ENCODE measurements at regions not wholly inside any gene's neighbourhood (a gene's known extent, or its start where the extent isn't known, plus 50 kb on each side); places are given as distances from the start of the nearest gene placed in this dataset.

DNA sequence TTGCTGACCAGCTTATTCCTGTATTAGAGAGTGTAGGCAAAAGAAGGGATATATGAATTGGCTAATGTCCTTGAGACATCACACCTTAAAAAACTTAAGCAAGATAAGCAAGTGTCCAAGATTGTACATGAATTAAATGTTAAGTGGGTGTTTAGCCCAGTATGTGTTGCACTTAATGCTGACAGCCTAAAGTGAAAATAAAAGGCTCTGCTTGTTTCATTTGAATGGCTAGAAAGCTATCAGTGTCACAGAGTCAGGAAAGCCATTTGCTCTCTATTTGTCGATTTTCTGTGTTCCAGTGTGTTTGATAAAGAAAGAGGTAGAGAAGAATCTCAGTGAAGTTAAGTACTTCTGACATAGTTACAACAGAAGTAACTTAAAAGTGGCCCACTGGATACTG lies 744.9 kb downstream of the ANKRD7 start:
- H3K4me1 ChIP-seq (ENCODE audit: low read depth) = peaks cover 4% of the 10 kb centered on the region
- no peaks in the 10 kb centered on the region for H3K9me3 ChIP-seq (ENCODE audit: low read depth)
- TF ChIP-seq, protein P1, sequence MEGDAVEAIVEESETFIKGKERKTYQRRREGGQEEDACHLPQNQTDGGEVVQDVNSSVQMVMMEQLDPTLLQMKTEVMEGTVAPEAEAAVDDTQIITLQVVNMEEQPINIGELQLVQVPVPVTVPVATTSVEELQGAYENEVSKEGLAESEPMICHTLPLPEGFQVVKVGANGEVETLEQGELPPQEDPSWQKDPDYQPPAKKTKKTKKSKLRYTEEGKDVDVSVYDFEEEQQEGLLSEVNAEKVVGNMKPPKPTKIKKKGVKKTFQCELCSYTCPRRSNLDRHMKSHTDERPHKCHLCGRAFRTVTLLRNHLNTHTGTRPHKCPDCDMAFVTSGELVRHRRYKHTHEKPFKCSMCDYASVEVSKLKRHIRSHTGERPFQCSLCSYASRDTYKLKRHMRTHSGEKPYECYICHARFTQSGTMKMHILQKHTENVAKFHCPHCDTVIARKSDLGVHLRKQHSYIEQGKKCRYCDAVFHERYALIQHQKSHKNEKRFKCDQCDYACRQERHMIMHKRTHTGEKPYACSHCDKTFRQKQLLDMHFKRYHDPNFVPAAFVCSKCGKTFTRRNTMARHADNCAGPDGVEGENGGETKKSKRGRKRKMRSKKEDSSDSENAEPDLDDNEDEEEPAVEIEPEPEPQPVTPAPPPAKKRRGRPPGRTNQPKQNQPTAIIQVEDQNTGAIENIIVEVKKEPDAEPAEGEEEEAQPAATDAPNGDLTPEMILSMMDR (IDR thresholded peaks at IDR 0.05; ENCODE audit: low read depth, low read length) = no peak
- H3K36me3 ChIP-seq = no peaks in the 10 kb centered on the region
- no peak overlapping the region for H3K4me3 ChIP-seq
- no peaks in the 10 kb centered on the region for H3K27me3 ChIP-seq
- H3K27ac ChIP-seq = no peak overlapping the region
- DNase-seq (ENCODE audit: low read depth in 1 of 2, low spot score in 1 of 2) = no peak

DNA sequence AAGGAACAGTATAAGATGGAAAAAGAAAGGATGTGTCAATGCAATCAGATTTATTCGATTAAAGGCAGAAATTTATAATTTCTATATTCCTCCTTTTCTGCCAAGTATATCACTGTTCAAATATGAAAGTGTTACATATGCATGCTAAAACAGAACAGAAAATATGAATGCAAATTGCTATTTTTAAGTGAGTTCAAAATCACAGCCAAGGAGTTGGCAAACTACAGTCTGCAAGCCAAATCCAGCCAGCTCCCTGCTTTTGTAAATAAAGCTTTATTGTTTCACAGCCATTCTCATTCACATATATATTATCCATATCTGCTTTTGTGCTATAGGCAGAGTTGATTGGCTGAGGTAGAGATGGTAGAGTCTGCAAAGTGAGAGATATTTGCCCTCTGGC lies 747.2 kb downstream of the ANKRD7 start:
- H3K4me3 ChIP-seq = no peak overlapping the region
- DNase-seq (ENCODE audit: low read depth in 1 of 2, low spot score in 1 of 2) = no peak
- H3K36me3 ChIP-seq = no peaks in the 10 kb centered on the region
- no peaks in the 10 kb centered on the region for H3K27me3 ChIP-seq
- H3K9me3 ChIP-seq (ENCODE audit: low read depth) = no peaks in the 10 kb centered on the region
- no peak overlapping the region for H3K27ac ChIP-seq
- H3K4me1 ChIP-seq (ENCODE audit: low read depth) = peaks cover 4% of the 10 kb centered on the region
- TF ChIP-seq, protein P1 (IDR thresholded peaks at IDR 0.05; ENCODE audit: low read depth, low read length) = no peak

DNA sequence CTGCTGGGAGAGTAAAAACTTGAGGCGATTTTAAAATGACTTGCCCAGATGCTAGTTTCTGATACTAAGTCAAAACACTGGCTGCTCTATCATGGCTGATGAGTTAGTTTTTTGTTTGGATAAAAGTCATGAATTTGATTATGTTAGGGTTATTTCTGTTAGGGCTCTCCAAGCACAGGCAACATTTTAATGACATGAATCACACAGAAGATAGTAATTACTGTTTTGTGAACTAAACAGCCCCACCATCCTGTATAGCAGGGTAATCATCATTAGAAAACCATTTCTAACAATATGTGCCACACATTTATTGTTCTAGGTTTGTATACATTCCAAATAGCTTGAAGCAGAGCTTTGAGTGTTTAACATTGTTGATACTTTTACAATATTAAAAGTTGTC lies 750.3 kb downstream of the ANKRD7 start:
- Histone ChIP-seq H3K9me3 (ENCODE audit: low read depth) (no peaks in the 10 kb centered on the region), H3K27me3 (no peaks in the 10 kb centered on the region), H3K4me1 (ENCODE audit: low read depth) (no peaks in the 10 kb centered on the region), H3K4me3 (no peak overlapping the region), H3K27ac (no peak overlapping the region), H3K36me3 (no peaks in the 10 kb centered on the region)
- TF ChIP-seq, protein P1 (IDR thresholded peaks at IDR 0.05; ENCODE audit: low read depth, low read length) = no peak
- no peak for DNase-seq (ENCODE audit: low read depth in 1 of 2, low spot score in 1 of 2)

- no peaks in the 10 kb centered on the region for H3K27me3 ChIP-seq
- no peak overlapping the region for H3K27ac ChIP-seq
- TF ChIP-seq, protein P1 (IDR thresholded peaks at IDR 0.05; ENCODE audit: low read depth, low read length) = no peak
- no peak overlapping the region for H3K4me3 ChIP-seq
- DNase-seq (ENCODE audit: low read depth in 1 of 2, low spot score in 1 of 2) = no peak
- no peaks in the 10 kb centered on the region for H3K4me1 ChIP-seq (ENCODE audit: low read depth)
- no peaks in the 10 kb centered on the region for H3K36me3 ChIP-seq
- no peaks in the 10 kb centered on the region for H3K9me3 ChIP-seq (ENCODE audit: low read depth)
These were observed 770.8 kb downstream of the ANKRD7 start for GRCh38 chr7:118995350-118995749.

DNA sequence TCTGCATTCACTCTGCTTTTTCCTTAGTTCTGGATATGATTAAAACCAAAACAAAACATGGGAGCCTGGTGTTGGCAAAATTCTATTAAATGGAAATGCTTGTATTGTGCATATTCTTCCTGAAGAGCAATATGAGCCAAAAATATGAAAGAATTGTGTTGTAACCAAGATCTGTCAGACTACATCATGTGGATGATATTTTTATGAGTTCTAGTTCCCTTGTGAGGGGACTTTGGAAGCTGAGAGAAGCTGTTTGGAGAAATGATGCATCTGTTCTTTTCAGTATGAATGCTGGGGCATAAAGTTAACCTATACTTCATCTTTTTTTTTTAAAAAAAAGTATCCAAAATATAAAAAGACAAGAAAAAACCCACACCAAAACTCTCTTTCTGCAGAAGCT lies 782.7 kb downstream of the ANKRD7 start:
- Histone ChIP-seq H3K4me3 (no peak overlapping the region), H3K36me3 (no peaks in the 10 kb centered on the region), H3K4me1 (ENCODE audit: low read depth) (no peaks in the 10 kb centered on the region), H3K27me3 (no peaks in the 10 kb centered on the region), H3K27ac (no peak overlapping the region), H3K9me3 (ENCODE audit: low read depth) (no peaks in the 10 kb centered on the region)
- no peak for DNase-seq (ENCODE audit: low read depth in 1 of 2, low spot score in 1 of 2)
- TF ChIP-seq, protein P1 (IDR thresholded peaks at IDR 0.05; ENCODE audit: low read depth, low read length) = no peak

DNA sequence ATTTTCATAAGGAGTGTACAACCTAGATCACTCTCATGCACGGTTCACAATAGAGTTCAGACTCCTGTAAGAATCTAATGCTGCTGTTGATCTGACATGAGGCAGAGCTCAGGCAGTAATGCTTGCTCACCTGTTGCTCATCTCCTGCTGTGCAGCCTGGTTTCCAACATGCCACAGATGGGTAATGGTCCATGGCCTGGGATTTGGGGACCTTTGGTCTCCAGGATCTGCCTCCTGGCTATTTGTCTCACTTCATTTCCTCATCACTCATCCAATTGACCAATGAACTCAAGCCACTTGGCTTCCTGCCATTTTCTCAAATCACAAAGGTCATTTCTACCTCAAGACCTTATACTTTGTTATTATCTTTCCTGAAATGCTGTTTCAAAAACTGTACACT lies 786.1 kb downstream of the ANKRD7 start:
- Histone ChIP-seq H3K27me3 (no peaks in the 10 kb centered on the region), H3K36me3 (no peaks in the 10 kb centered on the region), H3K4me1 (ENCODE audit: low read depth) (no peaks in the 10 kb centered on the region), H3K4me3 (no peak overlapping the region), H3K9me3 (ENCODE audit: low read depth) (no peaks in the 10 kb centered on the region), H3K27ac (no peak overlapping the region)
- DNase-seq (ENCODE audit: low read depth in 1 of 2, low spot score in 1 of 2) = no peak
- TF ChIP-seq, protein P1 (IDR thresholded peaks at IDR 0.05; ENCODE audit: low read depth, low read length) = no peak

Measured in cardiac muscle cell (in vitro differentiated cells and primary cell).